ENCODE measurements at regions not wholly inside any gene's neighbourhood (a gene's known extent, or its start where the extent isn't known, plus 50 kb on each side); places are given as distances from the start of the nearest gene placed in this dataset.

DNA sequence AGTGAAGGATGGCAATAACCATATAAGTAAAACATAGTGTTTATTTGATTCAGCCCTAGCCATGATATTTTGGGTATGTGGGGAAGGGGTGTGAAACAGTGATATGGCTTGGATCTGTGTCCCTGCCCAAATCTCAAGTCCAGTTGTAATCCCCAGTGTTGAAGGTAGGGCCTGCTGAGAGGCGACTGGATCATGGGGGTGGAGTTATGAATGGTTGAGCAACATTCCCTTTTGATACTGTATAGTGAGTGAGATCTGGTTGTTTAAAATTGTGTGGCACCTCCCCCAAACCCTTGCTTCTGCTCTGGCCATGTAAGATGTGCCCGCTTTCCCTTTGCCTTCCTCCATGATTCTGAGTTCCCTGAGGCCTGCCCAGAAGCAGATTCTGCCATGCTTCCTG lies 1804.6 kb downstream of the MAT2B start:
- TF ChIP-seq, protein P1, sequence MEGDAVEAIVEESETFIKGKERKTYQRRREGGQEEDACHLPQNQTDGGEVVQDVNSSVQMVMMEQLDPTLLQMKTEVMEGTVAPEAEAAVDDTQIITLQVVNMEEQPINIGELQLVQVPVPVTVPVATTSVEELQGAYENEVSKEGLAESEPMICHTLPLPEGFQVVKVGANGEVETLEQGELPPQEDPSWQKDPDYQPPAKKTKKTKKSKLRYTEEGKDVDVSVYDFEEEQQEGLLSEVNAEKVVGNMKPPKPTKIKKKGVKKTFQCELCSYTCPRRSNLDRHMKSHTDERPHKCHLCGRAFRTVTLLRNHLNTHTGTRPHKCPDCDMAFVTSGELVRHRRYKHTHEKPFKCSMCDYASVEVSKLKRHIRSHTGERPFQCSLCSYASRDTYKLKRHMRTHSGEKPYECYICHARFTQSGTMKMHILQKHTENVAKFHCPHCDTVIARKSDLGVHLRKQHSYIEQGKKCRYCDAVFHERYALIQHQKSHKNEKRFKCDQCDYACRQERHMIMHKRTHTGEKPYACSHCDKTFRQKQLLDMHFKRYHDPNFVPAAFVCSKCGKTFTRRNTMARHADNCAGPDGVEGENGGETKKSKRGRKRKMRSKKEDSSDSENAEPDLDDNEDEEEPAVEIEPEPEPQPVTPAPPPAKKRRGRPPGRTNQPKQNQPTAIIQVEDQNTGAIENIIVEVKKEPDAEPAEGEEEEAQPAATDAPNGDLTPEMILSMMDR (IDR thresholded peaks at IDR 0.05), result no peak
- TF ChIP-seq POLR2A (IDR thresholded peaks at IDR 0.05), result no peak

All from thyroid gland (tissue), 4 donors.